ENCODE measurements at regions not wholly inside any gene's neighbourhood (a gene's known extent, or its start where the extent isn't known, plus 50 kb on each side); places are given as distances from the start of the nearest gene placed in this dataset.

GRCh38 chr7:53470336-53470970 is 435.0 kb downstream of the POM121L12 start:
- no peak overlapping the region for H3K4me2 ChIP-seq (ENCODE audit: insufficient read depth in 1 of 2, low read depth in 2 of 2, low read length in 2 of 2)
- CTCF ChIA-PET (ENCODE audit: partially characterized antibody) = no interaction called here
- TF ChIP-seq JUN (IDR thresholded peaks at IDR 0.05; ENCODE audit: low read depth, low read length) (no peak), E2F6 (IDR thresholded peaks at IDR 0.05) (no peak), TAF7 (optimal IDR thresholded peaks at IDR 0.05; ENCODE audit: borderline replicate concordance, low read depth, low read length) (no peak), GTF2F1 (IDR thresholded peaks at IDR 0.05; ENCODE audit: borderline replicate concordance, low read depth, low read length) (no peak), SP4 (IDR thresholded peaks at IDR 0.05; ENCODE audit: low read length) (no peak), FOSL1 (IDR thresholded peaks at IDR 0.05; ENCODE audit: insufficient read depth, low read depth, low read length) (no peak), RNF2 (IDR thresholded peaks at IDR 0.05; ENCODE audit: borderline replicate concordance, low read depth, low read length, missing control alignments, poor library complexity, severe bottlenecking) (no peak), BACH1 (IDR thresholded peaks at IDR 0.05; ENCODE audit: low read length) (no peak), TCF12 (IDR thresholded peaks at IDR 0.05; ENCODE audit: low read depth, low read length) (no peak), BCL11A (IDR thresholded peaks at IDR 0.05; ENCODE audit: low read depth in 2 of 2, low read length in 2 of 2) (no peak), NRF1 (IDR thresholded peaks at IDR 0.05; ENCODE audit: low read depth, low read length) (no peak), KDM1A (IDR thresholded peaks at IDR 0.05; ENCODE audit: borderline replicate concordance, low read length) (no peak), MAX (IDR thresholded peaks at IDR 0.05) (no peak), CREB1 (IDR thresholded peaks at IDR 0.05) (no peak)

More at GRCh38 chr7:53470336-53470970, 435.0 kb downstream of the POM121L12 start:
- no peaks in the 10 kb centered on the region for H3K36me3 ChIP-seq (ENCODE audit: control insufficient read depth in 2 of 4, insufficient read depth in 4 of 4, low read length in 3 of 4)
- no peak overlapping the region for H2BK5ac ChIP-seq (ENCODE audit: low read depth, low read length)
- no peak overlapping the region for H3K56ac ChIP-seq (replicated peaks; ENCODE audit: insufficient read length, low read depth, low read length)
- H4K5ac ChIP-seq (ENCODE audit: insufficient read length, low read depth, low read length) = no peak overlapping the region
- 89% methylated on average over 4 of the region's 4 CpGs; no CpG with 5 or more reads in 1 of the 2 experiments for WGBS, 2 experiments (ENCODE audit: extremely low coverage in 1 of 2, insufficient coverage in 1 of 2, insufficient read length in 1 of 2, insufficient replicate concordance in 2 of 2, low coverage in 1 of 2, low lambda C conversion rate in 2 of 2, missing lambda C conversion rate in 1 of 2)
- no peaks in the 10 kb centered on the region for H3K9me3 ChIP-seq (ENCODE audit: insufficient read depth in 2 of 2, low read depth in 1 of 2, low read length in 1 of 2)
- H2BK120ac ChIP-seq (replicated peaks; ENCODE audit: low read depth, low read length) = no peak overlapping the region
- H2BK12ac ChIP-seq (ENCODE audit: low read depth, low read length) = no peak overlapping the region
- H4K8ac ChIP-seq (ENCODE audit: extremely low read depth, insufficient read depth, low read length) = no peak overlapping the region
- H3K14ac ChIP-seq (ENCODE audit: insufficient read length) = no peak overlapping the region
- POLR2A ChIA-PET (ENCODE audit: partially characterized antibody) = no interaction called here
- H3K23ac ChIP-seq (ENCODE audit: insufficient read length) = no peak overlapping the region
- no peak overlapping the region for H3K18ac ChIP-seq (ENCODE audit: extremely low read depth, low read length)
- no peak for FAIRE-seq
- no peaks in the 10 kb centered on the region for H4K20me1 ChIP-seq (replicated peaks in 1 of 2; ENCODE audit: control insufficient read depth in 1 of 2, insufficient read depth in 2 of 2, low read length in 2 of 2)
- no peaks in the 10 kb centered on the region for H3K27me3 ChIP-seq (replicated peaks in 1 of 4; ENCODE audit: control insufficient read depth in 3 of 4, extremely low read depth in 1 of 4, insufficient read depth in 3 of 4, low read length in 3 of 4)
- no peak overlapping the region for H3K9ac ChIP-seq (replicated peaks in 1 of 4; ENCODE audit: extremely low read depth in 1 of 4, low read depth in 3 of 4, low read length in 3 of 4)
- H3K4ac ChIP-seq (replicated peaks; ENCODE audit: insufficient read length, low read depth, low read length) = no peak overlapping the region
- no peak overlapping the region for H2AFZ ChIP-seq (ENCODE audit: low read length)
- no peak overlapping the region for H3K4me3 ChIP-seq (ENCODE audit: extremely low read depth in 1 of 4, insufficient read depth in 2 of 4, low read depth in 3 of 4, low read length in 4 of 4)
- H4K91ac ChIP-seq (replicated peaks; ENCODE audit: insufficient read length, low read length) = no peak overlapping the region
- H2BK15ac ChIP-seq (ENCODE audit: low read length) = no peak overlapping the region
- H3K79me2 ChIP-seq (ENCODE audit: control insufficient read depth in 1 of 2, insufficient read depth in 2 of 2, low read length in 2 of 2) = no peaks in the 10 kb centered on the region
- H2AK5ac ChIP-seq (ENCODE audit: low read depth, low read length) = no peak overlapping the region
- H3K27ac ChIP-seq (ENCODE audit: low read depth, low read length) = no peak overlapping the region
- peaks cover 0 to 3% (median 0%) of the 10 kb centered on the region in 4 experiments; a peak in 1 of 7 replicates for H3K4me1 ChIP-seq (replicated peaks in 1 of 4; ENCODE audit: control insufficient read depth in 3 of 4, insufficient read depth in 4 of 4, low read length in 3 of 4)
- H3K23me2 ChIP-seq (ENCODE audit: low read depth, low read length) = no peaks in the 10 kb centered on the region
- no peak for DNase-seq (ENCODE audit: low read depth in 1 of 2, low spot score in 2 of 2)
- H3K79me1 ChIP-seq (ENCODE audit: low read depth, low read length) = no peaks in the 10 kb centered on the region
- H2BK20ac ChIP-seq (ENCODE audit: low read length) = no peak overlapping the region

Measured in H1 (cell line).